Right lobe of liver (tissue), 4 donors: ENCODE measurements at regions not wholly inside any gene's neighbourhood (a gene's known extent, or its start where the extent isn't known, plus 50 kb on each side); places are given as distances from the start of the nearest gene placed in this dataset.

Experiments
- POLR2A ChIP-seq: fragments of 450-650 bp; IDR thresholded peaks from one replicate; pipeline ENCODE4 v1.6.1; 2017; ENCODE audit warnings: antibody characterized with exemption, mild to moderate bottlenecking
- TF ChIP-seq, protein P1 (sequence below), 4 donors: fragments of 200-600 bp in 3 of 4; fragments of 450-650 bp in 1 of 4; IDR thresholded peaks; one replicate each; pipeline versions ENCODE4 v1.5.1 to v1.8.0; 2016 to 2022; ENCODE audit warnings: antibody characterized with exemption in 4 of 4, mild to moderate bottlenecking in 2 of 4
- donor health status: DM: no; HTN: no; CAD: no.
- donor health status: DM: no; HTN: no; CAD: no.
- donor health status: DM: no; HTN: yes; CAD: no.

DNA sequence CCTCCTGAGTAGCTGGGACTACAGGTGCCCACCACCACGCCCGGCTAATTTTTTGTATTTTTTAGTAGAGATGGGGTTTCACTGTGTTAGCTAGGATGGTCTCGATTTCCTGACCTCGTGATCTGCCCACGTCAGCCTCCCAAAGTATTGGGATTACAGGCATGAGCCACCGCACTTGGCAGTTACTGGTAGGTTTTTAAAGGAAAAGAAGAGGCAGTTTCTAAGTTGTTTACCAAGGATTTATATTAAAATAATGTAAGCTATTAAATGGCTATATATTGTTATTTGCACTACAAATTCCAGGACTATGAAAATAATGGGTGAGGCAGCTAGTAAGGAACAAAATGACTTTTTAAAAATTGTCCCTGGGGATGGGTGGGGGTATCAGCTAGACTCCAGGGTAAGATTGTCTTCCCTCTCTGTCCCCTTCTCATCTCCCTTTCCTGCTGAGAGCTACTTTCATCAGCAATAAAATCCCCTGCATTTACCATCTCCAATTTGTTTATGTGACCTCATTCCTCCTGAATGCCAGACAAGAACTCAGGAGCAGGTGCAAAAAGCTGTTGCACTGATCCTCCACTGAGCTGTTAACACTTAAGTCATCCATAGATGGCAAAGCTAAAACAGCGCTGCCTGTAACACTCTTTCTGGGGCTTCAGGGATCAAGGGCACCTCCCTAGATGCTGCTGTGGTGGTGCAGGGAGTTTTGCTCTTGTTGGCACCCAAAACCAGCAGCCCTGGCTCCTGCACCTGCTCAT lies 165.2 kb downstream of the ZPLD1 start:
- TF ChIP-seq, protein P1, sequence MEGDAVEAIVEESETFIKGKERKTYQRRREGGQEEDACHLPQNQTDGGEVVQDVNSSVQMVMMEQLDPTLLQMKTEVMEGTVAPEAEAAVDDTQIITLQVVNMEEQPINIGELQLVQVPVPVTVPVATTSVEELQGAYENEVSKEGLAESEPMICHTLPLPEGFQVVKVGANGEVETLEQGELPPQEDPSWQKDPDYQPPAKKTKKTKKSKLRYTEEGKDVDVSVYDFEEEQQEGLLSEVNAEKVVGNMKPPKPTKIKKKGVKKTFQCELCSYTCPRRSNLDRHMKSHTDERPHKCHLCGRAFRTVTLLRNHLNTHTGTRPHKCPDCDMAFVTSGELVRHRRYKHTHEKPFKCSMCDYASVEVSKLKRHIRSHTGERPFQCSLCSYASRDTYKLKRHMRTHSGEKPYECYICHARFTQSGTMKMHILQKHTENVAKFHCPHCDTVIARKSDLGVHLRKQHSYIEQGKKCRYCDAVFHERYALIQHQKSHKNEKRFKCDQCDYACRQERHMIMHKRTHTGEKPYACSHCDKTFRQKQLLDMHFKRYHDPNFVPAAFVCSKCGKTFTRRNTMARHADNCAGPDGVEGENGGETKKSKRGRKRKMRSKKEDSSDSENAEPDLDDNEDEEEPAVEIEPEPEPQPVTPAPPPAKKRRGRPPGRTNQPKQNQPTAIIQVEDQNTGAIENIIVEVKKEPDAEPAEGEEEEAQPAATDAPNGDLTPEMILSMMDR (IDR thresholded peaks at IDR 0.05): no peak
- TF ChIP-seq POLR2A: no peak
